ENCODE measurements at regions not wholly inside any gene's neighbourhood (a gene's known extent, or its start where the extent isn't known, plus 50 kb on each side); places are given as distances from the start of the nearest gene placed in this dataset.
"Not testable (repeated sequence)": the region's sequence is repeated elsewhere in the genome, so short reads cannot be mapped to it uniquely, and the experiment has no call there.

- Histone ChIP-seq H3K9ac (ENCODE audit: insufficient read length, low read depth) (no peak overlapping the region), H3K4me1 (ENCODE audit: insufficient read depth, insufficient read length) (no peaks in the 10 kb centered on the region), H3K4me3 (ENCODE audit: insufficient read length, low read depth) (no peak overlapping the region), H3K36me3 (ENCODE audit: insufficient read depth, insufficient read length, low read length) (no peaks in the 10 kb centered on the region), H3K9me3 (ENCODE audit: insufficient read depth, low read length) (no peaks in the 10 kb centered on the region), H3K27me3 (ENCODE audit: insufficient read depth, insufficient read length) (no peaks in the 10 kb centered on the region)
- no peak for DNase-seq (ENCODE audit: low read depth, low spot score)
- TF ChIP-seq ZNF274 (IDR thresholded peaks at IDR 0.05; ENCODE audit: low read depth, low read length) (no peak), SUZ12 (IDR thresholded peaks at IDR 0.05; ENCODE audit: extremely low read depth, insufficient read depth, insufficient read length) (no peak), YY1 (IDR thresholded peaks at IDR 0.05; ENCODE audit: insufficient read depth, insufficient read length) (no peak)
Observed at GRCh38 chr9:106482733-106483132, 380.2 kb upstream of the ZNF462 start.

- H3K36me3 ChIP-seq (ENCODE audit: insufficient read depth, insufficient read length, low read length), result no peaks in the 10 kb centered on the region
- H3K9ac ChIP-seq (ENCODE audit: insufficient read length, low read depth), result no peak overlapping the region
- no peak for DNase-seq (ENCODE audit: low read depth, low spot score)
- no peaks in the 10 kb centered on the region for H3K27me3 ChIP-seq (ENCODE audit: insufficient read depth, insufficient read length)
- H3K4me1 ChIP-seq (ENCODE audit: insufficient read depth, insufficient read length), result no peaks in the 10 kb centered on the region
- H3K9me3 ChIP-seq (ENCODE audit: insufficient read depth, low read length), result no peaks in the 10 kb centered on the region
- TF ChIP-seq YY1 (IDR thresholded peaks at IDR 0.05; ENCODE audit: insufficient read depth, insufficient read length), result no peak
- no peak overlapping the region for H3K4me3 ChIP-seq (ENCODE audit: insufficient read length, low read depth)
Observed at GRCh38 chr9:106486685-106487084, 376.3 kb upstream of the ZNF462 start.

GRCh38 chr9:106487266-106487665, 375.7 kb upstream of the ZNF462 start:
- Histone ChIP-seq H3K9ac (ENCODE audit: insufficient read length, low read depth) (no peak overlapping the region), H3K36me3 (ENCODE audit: insufficient read depth, insufficient read length, low read length) (no peaks in the 10 kb centered on the region), H3K4me1 (ENCODE audit: insufficient read depth, insufficient read length) (no peaks in the 10 kb centered on the region), H3K27me3 (ENCODE audit: insufficient read depth, insufficient read length) (no peaks in the 10 kb centered on the region), H3K9me3 (ENCODE audit: insufficient read depth, low read length) (no peaks in the 10 kb centered on the region), H3K4me3 (ENCODE audit: insufficient read length, low read depth) (no peak overlapping the region)
- DNase-seq (ENCODE audit: low read depth, low spot score), result no peak
- no peak for TF ChIP-seq YY1 (IDR thresholded peaks at IDR 0.05; ENCODE audit: insufficient read depth, insufficient read length)
- no peak for TF ChIP-seq SUZ12 (IDR thresholded peaks at IDR 0.05; ENCODE audit: extremely low read depth, insufficient read depth, insufficient read length)
- TF ChIP-seq ZNF274 (IDR thresholded peaks at IDR 0.05; ENCODE audit: low read depth, low read length), result no peak

GRCh38 chr9:106492126-106492525, 370.8 kb upstream of the ZNF462 start:
- H3K9me3 ChIP-seq (ENCODE audit: insufficient read depth, low read length); H3K27me3 ChIP-seq (ENCODE audit: insufficient read depth, insufficient read length); DNase-seq (ENCODE audit: low read depth, low spot score); H3K4me3 ChIP-seq (ENCODE audit: insufficient read length, low read depth); H3K4me1 ChIP-seq (ENCODE audit: insufficient read depth, insufficient read length); H3K9ac ChIP-seq (ENCODE audit: insufficient read length, low read depth); H3K36me3 ChIP-seq (ENCODE audit: insufficient read depth, insufficient read length, low read length): not testable (repeated sequence)

GRCh38 chr9:106500171-106500570, 362.8 kb upstream of the ZNF462 start:
- TF ChIP-seq SUZ12 (IDR thresholded peaks at IDR 0.05; ENCODE audit: extremely low read depth, insufficient read depth, insufficient read length) (no peak), YY1 (IDR thresholded peaks at IDR 0.05; ENCODE audit: insufficient read depth, insufficient read length) (no peak), ZNF274 (IDR thresholded peaks at IDR 0.05; ENCODE audit: low read depth, low read length) (no peak)
- Histone ChIP-seq H3K27me3 (ENCODE audit: insufficient read depth, insufficient read length) (no peaks in the 10 kb centered on the region), H3K4me3 (ENCODE audit: insufficient read length, low read depth) (no peak overlapping the region), H3K4me1 (ENCODE audit: insufficient read depth, insufficient read length) (no peaks in the 10 kb centered on the region), H3K36me3 (ENCODE audit: insufficient read depth, insufficient read length, low read length) (no peaks in the 10 kb centered on the region), H3K9me3 (ENCODE audit: insufficient read depth, low read length) (no peaks in the 10 kb centered on the region), H3K9ac (ENCODE audit: insufficient read length, low read depth) (no peak overlapping the region)
- DNase-seq (ENCODE audit: low read depth, low spot score), result no peak

GRCh38 chr9:106501210-106501609, 361.8 kb upstream of the ZNF462 start:
- not testable (repeated sequence) for H3K9me3 ChIP-seq (ENCODE audit: insufficient read depth, low read length); H3K27me3 ChIP-seq (ENCODE audit: insufficient read depth, insufficient read length); H3K36me3 ChIP-seq (ENCODE audit: insufficient read depth, insufficient read length, low read length); H3K4me3 ChIP-seq (ENCODE audit: insufficient read length, low read depth); DNase-seq (ENCODE audit: low read depth, low spot score); H3K4me1 ChIP-seq (ENCODE audit: insufficient read depth, insufficient read length); H3K9ac ChIP-seq (ENCODE audit: insufficient read length, low read depth)

GRCh38 chr9:106502930-106503329, 360.0 kb upstream of the ZNF462 start:
- no peak overlapping the region for H3K4me3 ChIP-seq (ENCODE audit: insufficient read length, low read depth)
- TF ChIP-seq YY1 (IDR thresholded peaks at IDR 0.05; ENCODE audit: insufficient read depth, insufficient read length) (no peak), ZNF274 (IDR thresholded peaks at IDR 0.05; ENCODE audit: low read depth, low read length) (no peak), SUZ12 (IDR thresholded peaks at IDR 0.05; ENCODE audit: extremely low read depth, insufficient read depth, insufficient read length) (no peak)

GRCh38 chr9:106503759-106504158, 359.2 kb upstream of the ZNF462 start:
- Histone ChIP-seq H3K9ac (ENCODE audit: insufficient read length, low read depth) (no peak overlapping the region), H3K4me3 (ENCODE audit: insufficient read length, low read depth) (no peak overlapping the region), H3K9me3 (ENCODE audit: insufficient read depth, low read length) (no peaks in the 10 kb centered on the region), H3K36me3 (ENCODE audit: insufficient read depth, insufficient read length, low read length) (no peaks in the 10 kb centered on the region), H3K4me1 (ENCODE audit: insufficient read depth, insufficient read length) (no peaks in the 10 kb centered on the region), H3K27me3 (ENCODE audit: insufficient read depth, insufficient read length) (no peaks in the 10 kb centered on the region)
- TF ChIP-seq YY1 (IDR thresholded peaks at IDR 0.05; ENCODE audit: insufficient read depth, insufficient read length), result no peak
- TF ChIP-seq ZNF274 (IDR thresholded peaks at IDR 0.05; ENCODE audit: low read depth, low read length), result no peak
- TF ChIP-seq SUZ12 (IDR thresholded peaks at IDR 0.05; ENCODE audit: extremely low read depth, insufficient read depth, insufficient read length), result no peak
- no peak for DNase-seq (ENCODE audit: low read depth, low spot score)

More at GRCh38 chr9:106502930-106503329, 360.0 kb upstream of the ZNF462 start:
- H3K36me3 ChIP-seq (ENCODE audit: insufficient read depth, insufficient read length, low read length), result no peaks in the 10 kb centered on the region
- DNase-seq (ENCODE audit: low read depth, low spot score), result no peak
- no peaks in the 10 kb centered on the region for H3K27me3 ChIP-seq (ENCODE audit: insufficient read depth, insufficient read length)
- no peaks in the 10 kb centered on the region for H3K9me3 ChIP-seq (ENCODE audit: insufficient read depth, low read length)
- H3K9ac ChIP-seq (ENCODE audit: insufficient read length, low read depth), result no peak overlapping the region
- no peaks in the 10 kb centered on the region for H3K4me1 ChIP-seq (ENCODE audit: insufficient read depth, insufficient read length)
